ENCODE measurements at regions not wholly inside any gene's neighbourhood (a gene's known extent, or its start where the extent isn't known, plus 50 kb on each side); places are given as distances from the start of the nearest gene placed in this dataset.
A peak's percentile ranks its signal among the peaks of the same experiment; 100 is the strongest.

GRCh38 chr15:25504307-25504706 is 65.5 kb upstream of the UBE3A start:
- H3K9me3 ChIP-seq (ENCODE audit: low read length) = no peaks in the 10 kb centered on the region
- H3K27me3 ChIP-seq (ENCODE audit: low read length) = no peaks in the 10 kb centered on the region
- H3K4me3 ChIP-seq (ENCODE audit: low read length) = no peak overlapping the region
- no peaks in the 10 kb centered on the region for H3F3A ChIP-seq (ENCODE audit: low read length, unreplicated experiment)
- no peaks in the 10 kb centered on the region for H4K20me1 ChIP-seq (ENCODE audit: low read length)
- H3K9ac ChIP-seq (ENCODE audit: low read length) = no peak overlapping the region
- no peaks in the 10 kb centered on the region; the same call in 1 of the 2 replicates for H3K4me1 ChIP-seq (ENCODE audit: insufficient read depth, low read length)
- intact Hi-C loops (cut with micrococcal nuclease) = no loop called here
- ChIA-PET POLR2A (ENCODE audit: unreplicated experiment) (no interaction called here), CTCF (no interaction called here)
- H2AFZ ChIP-seq (ENCODE audit: low read length) = no peak overlapping the region
- TF ChIP-seq, protein P1, sequence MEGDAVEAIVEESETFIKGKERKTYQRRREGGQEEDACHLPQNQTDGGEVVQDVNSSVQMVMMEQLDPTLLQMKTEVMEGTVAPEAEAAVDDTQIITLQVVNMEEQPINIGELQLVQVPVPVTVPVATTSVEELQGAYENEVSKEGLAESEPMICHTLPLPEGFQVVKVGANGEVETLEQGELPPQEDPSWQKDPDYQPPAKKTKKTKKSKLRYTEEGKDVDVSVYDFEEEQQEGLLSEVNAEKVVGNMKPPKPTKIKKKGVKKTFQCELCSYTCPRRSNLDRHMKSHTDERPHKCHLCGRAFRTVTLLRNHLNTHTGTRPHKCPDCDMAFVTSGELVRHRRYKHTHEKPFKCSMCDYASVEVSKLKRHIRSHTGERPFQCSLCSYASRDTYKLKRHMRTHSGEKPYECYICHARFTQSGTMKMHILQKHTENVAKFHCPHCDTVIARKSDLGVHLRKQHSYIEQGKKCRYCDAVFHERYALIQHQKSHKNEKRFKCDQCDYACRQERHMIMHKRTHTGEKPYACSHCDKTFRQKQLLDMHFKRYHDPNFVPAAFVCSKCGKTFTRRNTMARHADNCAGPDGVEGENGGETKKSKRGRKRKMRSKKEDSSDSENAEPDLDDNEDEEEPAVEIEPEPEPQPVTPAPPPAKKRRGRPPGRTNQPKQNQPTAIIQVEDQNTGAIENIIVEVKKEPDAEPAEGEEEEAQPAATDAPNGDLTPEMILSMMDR (conservative IDR thresholded peaks at IDR 0.05; ENCODE audit: low read depth, low read length) = no peak
- no peak for TF ChIP-seq EZH2phosphoT487 (IDR thresholded peaks at IDR 0.05; ENCODE audit: borderline replicate concordance, low read length)
- no peak for TF ChIP-seq EZH2 (IDR thresholded peaks at IDR 0.05; ENCODE audit: low read length, unreplicated experiment)
- ATAC-seq (no peak), DNase-seq (peak; percentile 55)
- H3K79me2 ChIP-seq (ENCODE audit: low read length) = no peaks in the 10 kb centered on the region
- peak overlapping the region; percentile 39 for H3K27ac ChIP-seq (ENCODE audit: low read length)
- no peak overlapping the region; the same call in 1 of the 2 replicates for H3K4me2 ChIP-seq (ENCODE audit: low read length)
- BruUV-seq (replicated peaks) = no TSS peak
- H3K36me3 ChIP-seq (ENCODE audit: low read depth, low read length) = no peaks in the 10 kb centered on the region
- no peaks in the 10 kb centered on the region for H3K9me2 ChIP-seq (replicated peaks; ENCODE audit: low read length)

- intact Hi-C loops (cut with micrococcal nuclease) = no loop called here
- DNase-seq = peak; percentile 61
Observed at GRCh38 chr15:25501828-25502446, 63.1 kb upstream of the UBE3A start.

GRCh38 chr15:25498835-25499234 is 60.0 kb upstream of the UBE3A start:
- ChIA-PET POLR2A (ENCODE audit: unreplicated experiment) (no interaction called here), CTCF (no interaction called here)
- BruUV-seq (replicated peaks) = no TSS peak

More at GRCh38 chr15:25501828-25502446, 63.1 kb upstream of the UBE3A start:
- no peaks in the 10 kb centered on the region for H3K9me3 ChIP-seq (ENCODE audit: low read length)
- ChIA-PET CTCF (no interaction called here), POLR2A (ENCODE audit: unreplicated experiment) (no interaction called here)
- H3K4me2 ChIP-seq (ENCODE audit: low read length) = no peak overlapping the region
- no peaks in the 10 kb centered on the region for H3F3A ChIP-seq (ENCODE audit: low read length, unreplicated experiment)
- no peaks in the 10 kb centered on the region; the same call in 1 of the 2 replicates for H3K4me1 ChIP-seq (ENCODE audit: insufficient read depth, low read length)
- no peaks in the 10 kb centered on the region for H4K20me1 ChIP-seq (ENCODE audit: low read length)
- H3K9ac ChIP-seq (ENCODE audit: low read length) = no peak overlapping the region
- ATAC-seq = peak; percentile 58
- H2AFZ ChIP-seq (ENCODE audit: low read length) = no peak overlapping the region
- no peak overlapping the region for H3K27ac ChIP-seq (ENCODE audit: low read length)
- H3K79me2 ChIP-seq (ENCODE audit: low read length) = no peaks in the 10 kb centered on the region
- TF ChIP-seq, protein P1 (conservative IDR thresholded peaks at IDR 0.05; ENCODE audit: low read depth, low read length) = peak; percentile 69
- TF ChIP-seq EZH2phosphoT487 (IDR thresholded peaks at IDR 0.05; ENCODE audit: borderline replicate concordance, low read length) = no peak
- BruUV-seq (replicated peaks) = no TSS peak
- H3K9me2 ChIP-seq (replicated peaks; ENCODE audit: low read length) = no peaks in the 10 kb centered on the region
- H3K4me3 ChIP-seq (ENCODE audit: low read length) = no peak overlapping the region
- no peaks in the 10 kb centered on the region for H3K27me3 ChIP-seq (ENCODE audit: low read length)
- H3K36me3 ChIP-seq (ENCODE audit: low read depth, low read length) = no peaks in the 10 kb centered on the region

More at GRCh38 chr15:25498835-25499234, 60.0 kb upstream of the UBE3A start:
- H3K4me2 ChIP-seq (ENCODE audit: low read length) = no peak overlapping the region
- H3K9ac ChIP-seq (ENCODE audit: low read length) = no peak overlapping the region
- H3K36me3 ChIP-seq (ENCODE audit: low read depth, low read length) = no peaks in the 10 kb centered on the region
- no peaks in the 10 kb centered on the region for H3K27me3 ChIP-seq (ENCODE audit: low read length)
- H3K79me2 ChIP-seq (ENCODE audit: low read length) = no peaks in the 10 kb centered on the region
- H3F3A ChIP-seq (ENCODE audit: low read length, unreplicated experiment) = no peaks in the 10 kb centered on the region
- no peak overlapping the region for H3K27ac ChIP-seq (ENCODE audit: low read length)
- no peak overlapping the region for H3K4me3 ChIP-seq (ENCODE audit: low read length)
- DNase-seq (no peak), ATAC-seq (no peak)
- no peaks in the 10 kb centered on the region for H4K20me1 ChIP-seq (ENCODE audit: low read length)
- TF ChIP-seq EZH2phosphoT487 (IDR thresholded peaks at IDR 0.05; ENCODE audit: borderline replicate concordance, low read length) (no peak), EZH2 (IDR thresholded peaks at IDR 0.05; ENCODE audit: low read length, unreplicated experiment) (no peak)
- TF ChIP-seq, protein P1 (conservative IDR thresholded peaks at IDR 0.05; ENCODE audit: low read depth, low read length) = no peak
- H3K4me1 ChIP-seq (ENCODE audit: insufficient read depth, low read length) = no peaks in the 10 kb centered on the region
- no peak overlapping the region for H2AFZ ChIP-seq (ENCODE audit: low read length)
- 0 out of 2 replicates have a peak, but pooled peaks cover 11% of the 10 kb centered on the region for H3K9me3 ChIP-seq (ENCODE audit: low read length)
- H3K9me2 ChIP-seq (replicated peaks; ENCODE audit: low read length) = no peaks in the 10 kb centered on the region
- intact Hi-C loops (cut with micrococcal nuclease) = no loop called here

Measured in PC-3 (cell line).